Lower leg skin (tissue), 4 donors: ENCODE measurements at regions not wholly inside any gene's neighbourhood (a gene's known extent, or its start where the extent isn't known, plus 50 kb on each side); places are given as distances from the start of the nearest gene placed in this dataset.

Source experiments
- DNase-seq, 2 donors: peaks; one replicate each; pipeline ENCODE4 v3.0.0-alpha.2; 2019; ENCODE audit warnings: low spot score in 2 of 2
- H3K4me3 ChIP-seq: fragments of 200-600 bp; sonication (generic); 2 replicates; pipeline ENCODE4 v1.5.1; 2017; ENCODE audit warnings: mild to moderate bottlenecking, low read depth; ENCODE audit not compliant: poor library complexity, severe bottlenecking
- POLR2A ChIP-seq, 2 donors: fragments of 450-650 bp; IDR thresholded peaks; one replicate each; pipeline ENCODE4 v1.6.1; 2016 to 2017; ENCODE audit warnings: antibody characterized with exemption in 2 of 2, mild to moderate bottlenecking in 1 of 2, moderate library complexity in 1 of 2
- WGBS, 2 donors: methylation state at CpG; one replicate each; pipeline ENCODE4 v1.1.5; 2018; 5-methylcytosine and 5-hydroxymethylcytosine counted together
- intact Hi-C: fragments of 100-400 bp; cut with DNase I; formaldehyde crosslinking; loops from one replicate; pipeline ENCODE4 v1.15.0; 2023; ENCODE audit warnings: low total_unique reads
- TF ChIP-seq, protein P1 (sequence below), 3 donors: fragments of 450-650 bp; IDR thresholded peaks; one replicate each; pipeline ENCODE4 v1.5.1; 2016; ENCODE audit warnings: antibody characterized with exemption in 3 of 3, mild to moderate bottlenecking in 3 of 3, moderate library complexity in 2 of 3

DNA sequence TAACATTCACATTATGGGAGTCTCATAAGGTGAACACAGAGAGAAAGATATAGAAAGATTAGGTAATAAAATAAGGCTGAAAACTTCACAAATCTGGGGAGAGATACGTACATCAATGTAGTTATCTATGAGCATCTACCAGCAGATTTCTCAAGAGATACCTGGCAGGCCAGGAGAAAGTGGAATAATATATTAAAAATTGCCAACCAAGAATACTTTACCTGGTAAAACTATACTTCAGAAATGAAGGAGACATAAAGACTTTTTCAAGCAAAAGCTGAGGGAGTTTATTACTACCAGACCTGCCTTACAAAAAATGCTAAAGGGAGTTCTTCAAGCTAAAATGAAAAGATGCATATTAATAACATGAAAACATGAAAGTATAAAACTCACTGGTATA is 78.8 kb upstream of the COMTD1 start:
- WGBS, 2 donors = 81 to 83% methylated on average over 1 of the region's 1 CpG
- intact Hi-C loops = no loop called here
- no peak overlapping the region for H3K4me3 ChIP-seq
- no peak for DNase-seq
- TF ChIP-seq POLR2A (IDR thresholded peaks at IDR 0.05) = no peak
- TF ChIP-seq, protein P1, sequence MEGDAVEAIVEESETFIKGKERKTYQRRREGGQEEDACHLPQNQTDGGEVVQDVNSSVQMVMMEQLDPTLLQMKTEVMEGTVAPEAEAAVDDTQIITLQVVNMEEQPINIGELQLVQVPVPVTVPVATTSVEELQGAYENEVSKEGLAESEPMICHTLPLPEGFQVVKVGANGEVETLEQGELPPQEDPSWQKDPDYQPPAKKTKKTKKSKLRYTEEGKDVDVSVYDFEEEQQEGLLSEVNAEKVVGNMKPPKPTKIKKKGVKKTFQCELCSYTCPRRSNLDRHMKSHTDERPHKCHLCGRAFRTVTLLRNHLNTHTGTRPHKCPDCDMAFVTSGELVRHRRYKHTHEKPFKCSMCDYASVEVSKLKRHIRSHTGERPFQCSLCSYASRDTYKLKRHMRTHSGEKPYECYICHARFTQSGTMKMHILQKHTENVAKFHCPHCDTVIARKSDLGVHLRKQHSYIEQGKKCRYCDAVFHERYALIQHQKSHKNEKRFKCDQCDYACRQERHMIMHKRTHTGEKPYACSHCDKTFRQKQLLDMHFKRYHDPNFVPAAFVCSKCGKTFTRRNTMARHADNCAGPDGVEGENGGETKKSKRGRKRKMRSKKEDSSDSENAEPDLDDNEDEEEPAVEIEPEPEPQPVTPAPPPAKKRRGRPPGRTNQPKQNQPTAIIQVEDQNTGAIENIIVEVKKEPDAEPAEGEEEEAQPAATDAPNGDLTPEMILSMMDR (IDR thresholded peaks at IDR 0.05) = no peak

DNA sequence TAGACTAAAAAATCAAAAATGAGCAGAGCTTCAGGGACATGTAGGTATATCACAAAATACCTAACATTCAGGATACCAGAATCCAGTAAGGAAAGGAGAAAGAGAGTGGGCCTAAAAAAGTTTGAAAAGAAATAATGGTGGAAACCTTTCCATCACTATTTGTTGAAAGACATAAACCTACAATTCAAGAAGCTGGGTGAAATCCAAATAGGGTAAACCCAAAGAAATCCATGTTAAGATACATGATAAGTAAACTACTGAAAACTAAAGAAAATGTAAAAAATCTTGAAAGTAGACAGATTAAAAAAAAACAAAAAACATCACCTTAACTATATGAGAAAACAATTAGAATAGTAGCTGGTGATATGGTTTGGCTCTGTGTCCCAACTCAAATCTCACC is 76.7 kb upstream of the COMTD1 start:
- no peak for DNase-seq
- intact Hi-C loops = no loop called here
- H3K4me3 ChIP-seq = no peak overlapping the region
- TF ChIP-seq, protein P1 (IDR thresholded peaks at IDR 0.05) = no peak
- TF ChIP-seq POLR2A (IDR thresholded peaks at IDR 0.05) = no peak

DNA sequence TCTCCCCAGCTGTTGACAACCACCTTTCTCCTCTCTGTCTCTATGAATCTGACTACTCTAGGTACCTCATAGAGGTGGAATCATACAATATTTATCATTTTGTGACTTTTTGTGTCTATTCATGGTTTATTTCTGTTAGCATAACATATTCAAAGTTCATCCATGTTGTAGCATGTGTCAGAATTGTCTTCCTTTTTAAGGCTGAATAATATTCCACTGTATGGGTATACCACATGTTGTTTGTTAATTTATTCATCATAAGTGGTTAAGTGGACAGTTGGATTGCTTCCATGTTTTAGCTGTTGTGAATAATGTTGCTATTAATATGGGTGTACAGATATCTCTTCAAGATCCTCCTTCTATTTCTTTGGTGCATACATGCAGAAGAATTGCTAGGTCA is 69.9 kb upstream of the COMTD1 start:
- TF ChIP-seq, protein P1 (IDR thresholded peaks at IDR 0.05) = no peak
- no peak for TF ChIP-seq POLR2A (IDR thresholded peaks at IDR 0.05)
- H3K4me3 ChIP-seq = no peak overlapping the region
- intact Hi-C loops = no loop called here
- DNase-seq = no peak

DNA sequence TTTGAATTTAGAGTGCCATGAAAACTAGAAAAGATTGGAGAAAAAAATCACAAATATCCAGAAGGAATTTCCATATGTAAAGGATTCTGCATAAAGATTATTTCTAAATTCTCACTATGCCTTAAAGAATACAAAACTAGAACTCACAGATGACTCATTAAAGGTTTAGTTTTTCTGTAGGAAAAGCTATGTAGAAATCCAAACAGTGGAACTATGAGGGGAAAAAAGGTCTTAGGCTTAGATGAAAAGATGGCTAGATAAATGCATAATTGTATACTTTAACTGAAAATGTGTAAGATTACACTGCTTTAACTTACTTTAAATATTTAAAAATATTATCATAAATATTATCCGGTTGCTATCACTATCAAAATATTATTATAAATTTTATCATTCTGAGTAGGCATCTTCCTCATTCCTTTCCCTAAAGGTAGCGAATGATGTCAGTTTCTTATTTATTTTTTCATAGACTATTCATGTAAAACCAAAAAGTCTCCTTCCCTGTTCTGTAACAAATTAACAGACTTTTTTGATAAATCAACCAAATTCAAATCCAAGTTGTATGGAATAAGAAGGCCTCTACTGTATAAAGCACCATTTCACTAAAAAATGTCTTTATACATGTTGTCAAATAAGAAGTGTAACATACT is 69.1 kb upstream of the COMTD1 start:
- DNase-seq = no peak
- TF ChIP-seq, protein P1 (IDR thresholded peaks at IDR 0.05) = no peak
- TF ChIP-seq POLR2A (IDR thresholded peaks at IDR 0.05) = no peak
- 94 to 100% methylated on average over 2 of the region's 2 CpGs for WGBS, 2 donors

DNA sequence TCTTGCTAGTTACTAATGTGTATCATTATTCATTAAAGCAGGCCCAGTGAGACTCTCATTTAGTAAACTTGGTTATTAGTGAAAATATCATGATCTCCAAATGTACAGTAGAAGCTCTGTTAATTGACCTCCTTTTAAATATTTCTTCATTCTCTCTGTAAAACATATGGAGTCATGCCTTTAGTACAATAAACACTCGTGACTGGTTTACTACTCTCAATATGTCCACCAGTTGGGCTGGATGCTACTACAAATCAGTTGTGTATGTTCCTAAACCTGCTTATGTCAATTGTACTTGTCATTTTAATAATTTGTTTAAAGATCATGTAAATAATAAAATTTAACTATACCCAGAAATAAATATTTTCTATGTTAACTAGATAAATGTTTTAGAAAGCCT is 68.6 kb upstream of the COMTD1 start:
- TF ChIP-seq, protein P1 (IDR thresholded peaks at IDR 0.05) = no peak
- TF ChIP-seq POLR2A (IDR thresholded peaks at IDR 0.05) = no peak
- intact Hi-C loops = no loop called here
- no peak overlapping the region for H3K4me3 ChIP-seq
- no peak for DNase-seq
- WGBS, 2 donors = 87 to 93% methylated on average over 1 of the region's 1 CpG

More for the DNA sequence above, 69.1 kb upstream of the COMTD1 start:
- H3K4me3 ChIP-seq = no peak overlapping the region
- intact Hi-C loops = no loop called here
